HG03108 (cell line): ENCODE measurements at regions not wholly inside any gene's neighbourhood (a gene's known extent, or its start where the extent isn't known, plus 50 kb on each side); places are given as distances from the start of the nearest gene placed in this dataset.
"Not testable (repeated sequence)": the region's sequence is repeated elsewhere in the genome, so short reads cannot be mapped to it uniquely, and the experiment has no call there.

Experiments used
- ATAC-seq: cut with Tn5 transposase; IDR thresholded peaks from one replicate; pipeline ENCODE4 v1.9.1; 2021; ENCODE audit warnings: moderate library complexity; ENCODE audit not compliant: unreplicated experiment

DNA sequence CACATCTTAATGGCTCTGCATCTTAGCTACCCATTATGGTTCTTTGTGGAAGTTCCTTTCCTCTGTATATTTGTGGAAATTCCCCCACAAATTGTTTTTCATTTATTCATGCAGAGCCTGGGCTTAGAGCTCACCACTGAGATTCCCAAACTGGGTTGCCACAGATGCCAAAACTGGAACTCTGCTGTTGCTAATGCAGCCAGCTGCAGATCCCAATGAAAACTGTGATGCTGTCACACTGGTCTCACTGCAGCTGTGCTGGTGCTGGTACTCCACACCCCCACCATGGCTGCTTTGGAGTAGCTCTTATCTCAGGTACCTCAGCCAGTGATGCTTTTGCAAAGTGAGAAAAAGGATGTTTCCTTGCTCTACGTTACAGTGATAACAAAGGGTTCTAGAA is 87.7 kb downstream of the DCK start:
- ATAC-seq, result no peak

DNA sequence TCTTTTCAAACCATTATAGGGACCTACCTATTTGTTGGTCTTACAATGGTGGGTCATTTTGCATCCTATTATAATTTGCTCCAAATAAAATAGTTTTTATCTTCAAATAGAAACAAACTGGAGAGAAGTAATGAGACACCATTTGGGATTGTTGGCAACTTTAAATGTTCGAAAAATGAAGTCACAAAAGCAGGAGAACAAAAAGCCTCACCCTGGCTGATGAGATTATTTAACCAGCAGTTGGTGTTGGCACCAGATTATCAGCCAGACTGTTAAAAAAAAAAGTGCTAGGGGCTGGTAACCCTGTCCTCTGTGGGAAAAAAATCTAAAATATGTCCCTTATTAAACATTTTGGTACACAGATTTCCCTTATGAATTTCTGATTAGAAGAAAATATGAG is 100.3 kb downstream of the DCK start:
- no peak for ATAC-seq

- ATAC-seq, result no peak
These were observed 100.8 kb downstream of the DCK start for GRCh38 chr4:71094201-71094600.

GRCh38 chr4:71095141-71095540 is 101.7 kb downstream of the DCK start:
- no peak for ATAC-seq

DNA sequence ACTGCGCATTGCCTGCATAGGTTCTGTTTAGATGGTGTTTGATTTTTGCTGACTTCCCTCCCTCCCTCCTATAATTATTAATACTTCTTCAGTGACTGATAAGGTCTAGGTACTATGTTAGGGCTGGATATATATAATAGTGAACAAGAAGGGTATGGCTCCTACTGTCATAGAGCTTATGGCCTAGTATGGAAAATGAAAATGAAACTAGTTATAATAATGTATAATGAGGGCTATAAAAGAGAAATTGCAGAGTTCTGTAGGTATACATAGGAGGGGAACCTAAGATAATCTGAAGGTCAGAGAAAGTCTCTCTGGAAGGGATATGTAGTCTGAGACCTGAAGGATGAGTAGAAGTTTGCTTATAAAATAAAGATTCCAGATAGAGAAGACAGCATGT is 102.1 kb downstream of the DCK start:
- ATAC-seq, result no peak

GRCh38 chr4:71107726-71108125 is 114.3 kb downstream of the DCK start:
- ATAC-seq, result no peak

DNA sequence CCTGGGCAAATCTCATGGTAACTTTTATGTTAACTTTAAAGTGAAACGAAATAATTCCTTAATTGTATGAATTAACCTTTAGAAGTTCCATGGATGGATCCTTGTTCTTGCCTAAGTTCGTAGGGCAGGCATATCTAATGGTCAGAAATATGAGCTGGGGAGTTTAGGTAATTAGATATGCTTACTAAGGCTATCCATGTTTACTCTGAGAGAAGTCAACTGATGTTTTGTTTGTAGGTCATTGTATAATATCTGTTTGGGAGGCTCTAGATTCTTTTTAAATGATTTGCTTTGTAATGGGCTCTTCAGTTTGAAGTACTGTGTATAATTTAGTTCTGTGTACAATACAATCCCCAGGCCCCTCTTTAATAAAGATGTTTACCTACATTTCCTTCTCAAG is 117.0 kb downstream of the DCK start:
- ATAC-seq, result no peak

DNA sequence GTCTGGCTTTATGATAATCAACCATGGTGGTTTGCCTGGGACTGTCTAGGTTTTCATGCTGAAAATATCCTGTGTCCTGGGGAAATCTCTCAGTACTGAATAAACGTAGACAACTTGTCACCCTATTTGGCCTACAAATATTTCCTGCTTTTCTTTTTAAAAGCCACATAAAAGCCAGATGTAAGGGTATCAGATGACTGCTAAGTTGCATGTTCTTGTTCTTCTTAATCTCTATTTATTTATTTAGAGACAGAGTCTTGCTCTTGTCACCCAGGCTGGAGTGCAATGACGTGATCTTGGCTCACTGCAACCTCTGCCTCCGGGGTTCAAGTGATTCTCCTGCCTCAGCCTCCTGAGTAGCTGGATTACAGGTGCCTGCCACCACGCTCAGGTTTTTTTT is 117.7 kb downstream of the DCK start:
- ATAC-seq, result not testable (repeated sequence)

GRCh38 chr4:71113294-71113693 is 119.8 kb downstream of the DCK start:
- ATAC-seq, result no peak

GRCh38 chr4:71120831-71121524 is 127.5 kb downstream of the DCK start:
- ATAC-seq, result no peak

DNA sequence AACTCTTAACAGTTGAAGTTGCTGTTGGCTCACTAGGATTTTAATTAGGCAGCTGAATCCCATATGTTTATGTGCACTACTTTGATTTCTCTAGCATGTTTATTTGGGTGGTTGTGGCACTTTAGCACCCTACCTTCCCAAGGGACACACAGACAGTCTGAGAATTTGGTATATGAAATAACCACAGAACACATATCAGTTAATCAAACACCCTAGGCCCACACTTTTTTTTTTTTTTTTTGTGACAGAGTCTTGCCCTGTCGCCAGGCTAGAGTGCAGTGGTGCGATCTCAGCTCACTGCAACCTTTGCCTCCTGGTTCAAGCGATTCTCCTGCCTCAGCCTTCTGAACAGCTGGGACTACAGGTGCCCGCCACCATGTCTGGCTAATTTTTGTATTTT is 130.5 kb downstream of the DCK start:
- ATAC-seq, result no peak

GRCh38 chr4:71125137-71125536 is 131.7 kb downstream of the DCK start:
- no peak for ATAC-seq

DNA sequence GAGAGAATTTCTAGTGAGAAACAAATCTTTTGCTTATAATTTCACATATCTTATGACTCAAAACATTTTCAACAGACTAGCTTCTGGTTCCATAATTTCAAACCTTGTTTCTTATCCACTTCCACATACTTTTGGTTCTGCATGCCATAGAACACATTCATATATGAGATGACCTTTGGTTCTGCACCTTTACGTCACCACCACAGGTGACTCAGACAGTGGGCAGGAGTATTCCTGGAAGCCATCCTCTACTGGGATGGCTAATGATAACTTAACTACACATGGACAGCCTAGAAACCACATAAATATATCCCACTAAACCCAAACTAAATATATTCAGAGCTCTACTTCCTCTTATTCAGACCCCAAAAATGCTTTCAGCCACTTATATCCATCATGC is 133.3 kb downstream of the DCK start:
- ATAC-seq, result no peak

DNA sequence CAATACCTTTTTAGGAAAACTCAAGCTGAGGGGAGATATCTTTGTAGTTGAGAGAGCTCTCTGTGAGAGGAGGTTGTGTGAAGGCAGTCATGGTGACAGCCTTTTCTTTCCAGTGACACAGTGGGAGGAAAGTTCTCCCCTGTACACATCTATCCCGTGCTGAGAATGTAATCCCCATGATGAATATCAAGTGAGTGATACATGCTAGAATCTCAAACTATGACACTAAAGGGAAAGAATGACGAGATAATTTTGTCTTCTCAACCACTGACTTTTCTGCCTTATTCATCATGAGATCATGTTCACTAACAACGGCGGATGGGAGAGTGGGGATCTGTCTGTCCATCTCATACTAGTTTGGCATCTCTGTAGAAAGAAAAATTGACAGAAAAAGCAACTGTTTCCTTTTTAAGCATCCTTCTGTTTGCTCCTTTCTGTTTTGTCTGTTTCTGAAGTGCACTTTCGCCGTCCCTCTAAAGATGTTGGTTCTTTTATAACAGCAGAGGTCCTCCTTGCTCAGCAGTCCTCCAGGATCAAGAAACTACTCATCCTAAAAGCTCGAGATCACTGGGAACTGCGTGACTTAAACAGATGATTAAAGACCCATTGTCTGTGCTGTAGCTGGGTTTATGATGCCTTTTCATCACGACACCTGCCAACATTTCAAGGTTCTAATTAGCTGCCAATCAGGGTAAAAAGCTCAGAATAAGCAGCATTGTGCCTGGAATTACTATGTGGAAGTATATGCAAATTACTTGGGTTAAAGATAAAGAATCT is 137.6 kb downstream of the DCK start:
- no peak for ATAC-seq

DNA sequence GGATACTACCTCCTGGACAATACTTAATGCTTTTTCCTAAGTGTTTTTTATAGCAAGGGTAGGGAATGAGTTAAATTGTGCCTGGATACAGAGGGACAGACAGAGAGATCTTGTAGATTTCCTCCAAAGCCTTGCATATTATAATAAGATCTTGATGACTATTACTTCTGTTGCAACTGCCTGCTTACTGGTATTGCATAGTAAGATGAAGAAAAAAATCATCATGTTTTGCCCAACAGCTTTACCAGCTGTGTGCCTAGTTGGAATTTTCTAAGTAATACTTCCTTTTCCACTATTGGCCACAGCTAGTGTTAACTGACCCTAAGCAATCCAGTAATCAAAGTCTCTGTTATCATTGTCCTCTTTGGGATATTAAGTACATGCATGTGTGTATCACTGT is 139.0 kb downstream of the DCK start:
- no peak for ATAC-seq

GRCh38 chr4:71133491-71133890 is 140.0 kb downstream of the DCK start:
- ATAC-seq, result no peak

DNA sequence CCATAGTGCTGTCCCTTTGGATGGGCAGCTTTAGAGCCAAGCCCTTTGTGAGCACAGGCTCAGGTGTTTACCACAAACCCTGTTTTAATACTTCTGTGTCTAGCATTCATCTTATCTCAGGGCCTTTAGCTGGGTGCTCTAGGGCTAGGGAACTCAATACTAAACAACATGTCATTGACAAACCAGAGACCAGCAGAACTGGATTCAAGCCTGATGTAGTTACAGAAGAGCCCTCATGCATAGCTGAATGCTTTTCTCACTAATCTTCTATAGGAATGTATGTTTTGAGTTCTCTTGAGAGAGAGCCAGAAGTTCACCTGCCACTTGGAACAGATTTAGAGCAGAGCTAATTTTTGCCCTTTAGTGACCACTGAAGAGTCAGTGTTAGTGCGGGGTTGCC is 142.6 kb downstream of the DCK start:
- no peak for ATAC-seq

- ATAC-seq, result no peak
These were observed 144.7 kb downstream of the DCK start for GRCh38 chr4:71138007-71138615.

DNA sequence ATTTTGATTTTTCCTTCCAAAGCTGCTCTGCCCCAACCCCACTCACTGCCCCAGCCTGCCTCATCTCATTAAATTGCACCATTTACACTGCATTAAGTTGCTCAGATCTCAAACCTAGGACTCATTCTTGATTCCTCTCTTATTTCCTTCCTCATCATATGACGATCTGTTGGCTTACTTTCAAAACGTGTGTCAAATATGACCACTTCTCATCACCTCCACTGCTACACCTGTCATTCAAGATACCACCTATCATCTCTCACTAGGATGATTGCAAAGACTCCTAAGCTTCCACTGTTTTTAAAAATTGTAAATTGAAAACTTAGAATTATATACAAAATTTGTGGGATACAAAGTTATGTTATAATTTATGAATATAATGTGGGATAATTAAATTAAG is 147.1 kb downstream of the DCK start:
- ATAC-seq, result no peak

GRCh38 chr4:71141125-71141524 is 147.7 kb downstream of the DCK start:
- no peak for ATAC-seq

- no peak for ATAC-seq
These were observed 153.8 kb downstream of the DCK start for GRCh38 chr4:71147261-71147660.

DNA sequence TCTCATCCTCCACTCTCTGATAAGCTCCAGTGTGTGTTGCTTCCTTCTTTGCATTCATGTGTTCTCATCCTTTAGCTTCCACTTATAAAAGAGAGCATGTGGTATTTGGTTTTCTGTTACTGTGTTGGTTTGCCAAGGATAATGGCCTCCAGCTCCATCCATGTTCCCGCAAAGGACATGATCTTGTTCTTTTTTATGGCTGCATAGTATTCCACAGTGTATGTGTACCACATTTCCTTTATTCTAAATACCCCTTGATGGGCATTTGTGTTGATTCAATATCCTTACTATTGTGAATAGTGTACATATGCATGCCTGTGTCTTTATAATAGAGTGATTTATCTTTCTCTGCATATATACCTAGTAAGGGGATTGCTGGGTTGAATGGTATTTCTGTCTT is 155.1 kb downstream of the DCK start:
- ATAC-seq, result no peak
